ENCODE measurements at regions not wholly inside any gene's neighbourhood (a gene's known extent, or its start where the extent isn't known, plus 50 kb on each side); places are given as distances from the start of the nearest gene placed in this dataset.
"Not testable (repeated sequence)": the region's sequence is repeated elsewhere in the genome, so short reads cannot be mapped to it uniquely, and the experiment has no call there.

GRCh38 chrX:34294665-34295064 is 162.6 kb upstream of the FAM47A start:
- H3K4me3 ChIP-seq (ENCODE audit: low read depth, low read length) = no peak overlapping the region
- TF ChIP-seq CTCF (IDR thresholded peaks at IDR 0.05; ENCODE audit: borderline replicate concordance, insufficient read depth, low read depth, low read length) = no peak

- TF ChIP-seq CTCF (IDR thresholded peaks at IDR 0.05; ENCODE audit: borderline replicate concordance, insufficient read depth, low read depth, low read length) = no peak
- H3K4me3 ChIP-seq (ENCODE audit: low read depth, low read length) = no peak overlapping the region
Observed at GRCh38 chrX:34288782-34289181, 156.7 kb upstream of the FAM47A start.

GRCh38 chrX:34279866-34280560 is 147.9 kb upstream of the FAM47A start:
- no peak overlapping the region for H3K4me3 ChIP-seq (ENCODE audit: low read depth, low read length)
- no peak for TF ChIP-seq CTCF (IDR thresholded peaks at IDR 0.05; ENCODE audit: borderline replicate concordance, insufficient read depth, low read depth, low read length)

GRCh38 chrX:34275699-34276098 is 143.6 kb upstream of the FAM47A start:
- no peak for TF ChIP-seq CTCF (IDR thresholded peaks at IDR 0.05; ENCODE audit: borderline replicate concordance, insufficient read depth, low read depth, low read length)

GRCh38 chrX:34270434-34270833 is 138.3 kb upstream of the FAM47A start:
- TF ChIP-seq CTCF (IDR thresholded peaks at IDR 0.05; ENCODE audit: borderline replicate concordance, insufficient read depth, low read depth, low read length) = no peak
- H3K4me3 ChIP-seq (ENCODE audit: low read depth, low read length) = no peak overlapping the region

More at GRCh38 chrX:34275699-34276098, 143.6 kb upstream of the FAM47A start:
- H3K4me3 ChIP-seq (ENCODE audit: low read depth, low read length) = no peak overlapping the region

GRCh38 chrX:34238896-34239295 is 106.8 kb upstream of the FAM47A start:
- H3K4me3 ChIP-seq (ENCODE audit: low read depth, low read length) = no peak overlapping the region
- TF ChIP-seq CTCF (IDR thresholded peaks at IDR 0.05; ENCODE audit: borderline replicate concordance, insufficient read depth, low read depth, low read length) = no peak

- not testable (repeated sequence) for H3K4me3 ChIP-seq (ENCODE audit: low read depth, low read length)
Observed at GRCh38 chrX:34230156-34230555, 98.0 kb upstream of the FAM47A start.

Measured in GM12875 (cell line).